IMR-90 (cell line): ENCODE measurements at regions not wholly inside any gene's neighbourhood (a gene's known extent, or its start where the extent isn't known, plus 50 kb on each side); places are given as distances from the start of the nearest gene placed in this dataset.

Experiments
- ATAC-seq: fragments of 200-7000 bp; cut with Tn5 transposase; 2 replicates; pipeline ENCODE4 v1.9.1; 2020; ENCODE audit warnings: low read depth, mild to moderate bottlenecking, moderate library complexity
- BruUV-seq: library from RNA; stranded (reverse); fragments of 400-500 nt; replicated peaks from 2 replicates; lab custom pipeline; 2021; lab: Mats Ljungman, UMichigan
- CTCF ChIA-PET: fragments of 300-600 bp; formaldehyde crosslinking; extraction: SDS; loops from one replicate; lab custom pipeline; 2021; ENCODE audit warnings: antibody characterized with exemption; lab: Yijun Ruan, JAX
- POLR2A ChIA-PET: fragments of 300-600 bp; sonication (Branson Sonifier 250); formaldehyde crosslinking; loops from one replicate; lab custom pipeline; 2022; ENCODE audit warnings: antibody characterized with exemption; ENCODE audit not compliant: unreplicated experiment; lab: Charles Lee
- DNase-seq: peaks from one replicate; pipeline ENCODE4 v3.0.0; 2013
- H2AFZ ChIP-seq: replicated peaks from 2 replicates; pipeline ENCODE3; 2013; ENCODE audit warnings: low read length, mild to moderate bottlenecking; ENCODE audit not compliant: poor library complexity
- H2AK5ac ChIP-seq: 2 replicates; pipeline ENCODE4 v1.6.1; 2013; ENCODE audit warnings: low read depth, low read length, inconsistent platforms
- H2AK9ac ChIP-seq: replicated peaks from 2 replicates; pipeline ENCODE3; 2013; ENCODE audit warnings: mild to moderate bottlenecking, low read depth, low read length, moderate library complexity; ENCODE audit not compliant: poor library complexity
- H2BK120ac ChIP-seq: 2 replicates; pipeline ENCODE4 v1.6.1; 2013; ENCODE audit warnings: low read depth, low read length, inconsistent platforms
- H2BK15ac ChIP-seq: 3 replicates; pipeline ENCODE4 v1.6.1; 2013; ENCODE audit warnings: low read depth, low read length, inconsistent platforms
- H2BK20ac ChIP-seq: 2 replicates; pipeline ENCODE4 v1.6.1; 2013; ENCODE audit warnings: low read depth, mild to moderate bottlenecking, inconsistent platforms, low read length, moderate library complexity
- H2BK5ac ChIP-seq: 2 replicates; pipeline ENCODE4 v1.6.1; 2013; ENCODE audit warnings: mild to moderate bottlenecking, low read depth, low read length, inconsistent platforms; ENCODE audit not compliant: poor library complexity, severe bottlenecking
- H3K14ac ChIP-seq: replicated peaks from 2 replicates; pipeline ENCODE4 v1.6.1; 2013; ENCODE audit warnings: low read depth, low read length, inconsistent platforms
- H3K18ac ChIP-seq: 2 replicates; pipeline ENCODE4 v1.6.1; 2013; ENCODE audit warnings: low read depth, low read length, control low read depth
- H3K23ac ChIP-seq: 2 replicates; pipeline ENCODE4 v1.6.1; 2013; ENCODE audit warnings: low read depth, low read length, inconsistent platforms
- H3K27ac ChIP-seq: 2 replicates; pipeline ENCODE4 v1.5.1; 2013; ENCODE audit warnings: mild to moderate bottlenecking, control low read depth, low read length; ENCODE audit not compliant: insufficient read depth
- H3K27me3 ChIP-seq: 2 replicates; pipeline ENCODE4 v1.6.1; 2013; ENCODE audit warnings: low read length; ENCODE audit not compliant: control insufficient read depth, insufficient read depth
- H3K36me3 ChIP-seq: 2 replicates; pipeline ENCODE4 v1.6.1; 2013; ENCODE audit warnings: low read length, mixed read lengths; ENCODE audit not compliant: control insufficient read depth, insufficient read depth
- H3K4ac ChIP-seq: 2 replicates; pipeline ENCODE4 v1.6.1; 2013; ENCODE audit warnings: low read depth, low read length, inconsistent platforms
- H3K4me1 ChIP-seq: 2 replicates; pipeline ENCODE4 v1.6.1; 2013; ENCODE audit warnings: low read length, mixed read lengths; ENCODE audit not compliant: control insufficient read depth, insufficient read depth
- H3K4me2 ChIP-seq: 2 replicates; pipeline ENCODE4 v1.6.1; 2013; ENCODE audit warnings: low read depth, mild to moderate bottlenecking, control low read depth, low read length, moderate library complexity
- H3K4me3 ChIP-seq: 2 replicates; pipeline ENCODE4 v1.5.1; 2013; ENCODE audit warnings: low read depth, mild to moderate bottlenecking, control low read depth, low read length, moderate library complexity; ENCODE audit not compliant: insufficient read depth
- H3K56ac ChIP-seq: 2 replicates; pipeline ENCODE4 v1.6.1; 2013; ENCODE audit warnings: low read length, inconsistent platforms; ENCODE audit not compliant: insufficient read depth; ENCODE audit errors: extremely low read depth
- H3K79me1 ChIP-seq, 2 experiments: 2 replicates each; pipeline ENCODE4 v1.6.1; 2013; ENCODE audit warnings: low read length in 2 of 2, inconsistent platforms in 1 of 2, low read depth in 1 of 2
- H3K9ac ChIP-seq: 2 replicates; pipeline ENCODE4 v1.6.1; 2013; ENCODE audit warnings: low read depth, low read length, control low read depth
- H3K9me1 ChIP-seq: 2 replicates; pipeline ENCODE4 v1.6.1; 2013; ENCODE audit warnings: low read length, inconsistent platforms; ENCODE audit not compliant: insufficient read depth
- H3K9me3 ChIP-seq: 2 replicates; pipeline ENCODE4 v1.6.1; 2013; ENCODE audit warnings: low read length; ENCODE audit not compliant: control insufficient read depth, insufficient read depth
- H4K20me1 ChIP-seq: 2 replicates; pipeline ENCODE4 v1.6.1; 2013; ENCODE audit warnings: low read length, inconsistent platforms; ENCODE audit not compliant: insufficient read depth
- H4K5ac ChIP-seq: 2 replicates; pipeline ENCODE4 v1.6.1; 2013; ENCODE audit warnings: mild to moderate bottlenecking, low read depth, low read length, control low read depth
- H4K8ac ChIP-seq, 2 experiments: 2 replicates each; pipeline ENCODE4 v1.6.1; 2013; ENCODE audit warnings: low read depth in 2 of 2, low read length in 2 of 2, control low read depth in 1 of 2, inconsistent platforms in 1 of 2
- H4K91ac ChIP-seq: 2 replicates; pipeline ENCODE4 v1.6.1; 2013; ENCODE audit warnings: low read depth, low read length, inconsistent platforms; ENCODE audit not compliant: insufficient read depth
- BHLHE40 ChIP-seq: fragments of 150-350 bp; IDR thresholded peaks from 2 replicates; pipeline ENCODE4 v1.6.1; 2016; ENCODE audit warnings: mild to moderate bottlenecking, low read depth, low read length
- CHD1 ChIP-seq: IDR thresholded peaks from 2 replicates; pipeline ENCODE4 v1.6.1; 2012; ENCODE audit warnings: low read depth, low read length, improper control_type of control experiment
- MAFK ChIP-seq: IDR thresholded peaks from 2 replicates; pipeline ENCODE4 v1.6.1; 2012; ENCODE audit warnings: low read depth, low read length, improper control_type of control experiment
- RFX5 ChIP-seq: IDR thresholded peaks from 2 replicates; pipeline ENCODE4 v1.8.0; 2012; ENCODE audit warnings: low read depth, mild to moderate bottlenecking, low read length, moderate library complexity
- WGBS, 2 experiments: methylation state at CpG; one replicate each; pipeline versions ENCODE4 v1.1.5 to v1.1.7; 2013; ENCODE audit warnings: missing lambda C conversion rate in 2 of 2; ENCODE audit not compliant: insufficient read length in 1 of 2; ENCODE audit errors: extremely low coverage in 2 of 2; 5-methylcytosine and 5-hydroxymethylcytosine counted together
- dilution Hi-C: fragments of 300-500 bp; cut with HindIII; formaldehyde crosslinking; loops from one replicate; pipeline ENCODE4 v1.14.3; 2018; ENCODE audit warnings: low sequenced_read_pairs; ENCODE audit not compliant: unreplicated experiment
- in situ Hi-C: fragments of 300-500 bp; cut with MboI; formaldehyde crosslinking; loops from 3 replicates; pipeline ENCODE4 v1.14.3; 2019; ENCODE audit warnings: low sequenced_read_pairs, inconsistent platforms, mixed read lengths
- intact Hi-C: fragments of 100-400 bp; cut with micrococcal nuclease; formaldehyde crosslinking; loops from 2 replicates; pipeline ENCODE4 v1.10.0; 2022

DNA sequence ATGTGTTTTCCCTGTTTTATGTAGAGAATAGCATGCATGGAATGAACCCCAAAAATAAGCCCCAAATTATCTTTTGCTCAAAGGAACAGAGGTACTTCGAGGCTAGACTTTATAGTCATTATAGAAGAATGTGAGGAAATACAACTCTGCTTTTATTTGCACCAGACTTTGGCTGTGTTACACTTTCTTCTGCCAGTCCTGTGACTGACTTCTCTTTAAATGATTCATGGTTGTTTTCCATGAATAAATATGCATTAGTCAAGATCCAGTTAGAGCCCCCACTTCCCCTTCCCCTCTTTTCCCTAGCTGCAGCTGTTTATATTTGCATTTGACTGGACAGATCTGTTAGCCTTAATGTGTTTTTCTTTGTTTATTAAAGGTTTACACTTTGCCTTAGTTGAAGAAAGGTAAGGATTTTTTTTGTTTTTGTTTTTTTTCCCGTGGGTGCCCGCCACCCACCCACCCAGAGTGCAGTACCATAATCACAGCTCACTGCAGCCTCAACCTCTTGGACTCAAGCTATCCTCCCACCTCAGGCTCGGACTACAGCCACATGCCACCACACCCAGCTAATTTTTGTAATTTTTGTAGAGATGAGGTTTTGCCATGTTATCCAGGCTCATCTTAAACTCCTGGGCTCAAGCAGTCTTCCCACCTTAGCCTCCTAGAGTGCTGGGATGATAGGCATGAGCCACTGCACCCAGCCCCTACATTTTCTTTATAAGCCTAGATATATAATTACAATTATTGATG is 152.6 kb downstream of the CYB561 start:
- DNase-seq (peak; percentile 72), ATAC-seq (peak; percentile 79)
- in situ Hi-C loops (no loop called here), intact Hi-C loops (loop anchor here (5.0 kb wide), 1 partner anchor 39 kb away; no protein-coding TSS in a partner anchor), dilution Hi-C loops (no loop called here)
- H2AK5ac ChIP-seq: 0 out of 2 replicates have a peak overlapping the region, but pooled peaks have one; percentile 20
- POLR2A ChIA-PET: no interaction called here
- H4K5ac ChIP-seq: no peak overlapping the region
- peaks cover 9% of the 10 kb centered on the region for H3K4me1 ChIP-seq
- peaks cover 6% of the 10 kb centered on the region; the same call in 1 of the 2 replicates for H3K9me1 ChIP-seq
- TF ChIP-seq BHLHE40 (peak; percentile 5; the same call in 1 of the 2 replicates), CHD1 (no peak), MAFK (no peak), RFX5 (no peak)
- no peak overlapping the region for H2AK9ac ChIP-seq
- H2BK120ac ChIP-seq: peak overlapping the region; percentile 16; the same call in 1 of the 2 replicates
- CTCF ChIA-PET: no interaction called here
- H2BK15ac ChIP-seq: no peak overlapping the region
- H4K91ac ChIP-seq: peak overlapping the region; percentile 47; the same call in 1 of the 2 replicates
- peak overlapping the region; percentile 17; the same call in 1 of the 2 replicates for H3K27ac ChIP-seq
- H2AFZ ChIP-seq: no peak overlapping the region
- H2BK20ac ChIP-seq: peak overlapping the region; percentile 30; the same call in 1 of the 2 replicates
- H3K23ac ChIP-seq: no peak overlapping the region; the same call in 1 of the 2 replicates
- peak overlapping the region; percentile 89; the same call in 1 of the 2 replicates for H3K4me2 ChIP-seq
- peak overlapping the region; percentile 41 for H3K4ac ChIP-seq
- peaks cover 23 to 36% of the 10 kb centered on the region in 2 experiments for H3K79me1 ChIP-seq
- no peak overlapping the region for H3K56ac ChIP-seq
- H2BK5ac ChIP-seq: peak overlapping the region; percentile 75
- H3K27me3 ChIP-seq: no peaks in the 10 kb centered on the region
- BruUV-seq: no TSS peak
- H3K36me3 ChIP-seq: 0 out of 2 replicates have a peak, but pooled peaks cover 2% of the 10 kb centered on the region
- no peak overlapping the region for H3K4me3 ChIP-seq
- no CpG with 5 or more reads among the region's 4 CpGs for WGBS, 2 experiments
- H4K8ac ChIP-seq: peak overlapping the region; percentile 36 to 47; a peak in 1 of 4 replicates
- peak overlapping the region; percentile 34; the same call in 1 of the 2 replicates for H3K14ac ChIP-seq
- H3K9me3 ChIP-seq: peaks cover 3% of the 10 kb centered on the region; the same call in 1 of the 2 replicates
- no peaks in the 10 kb centered on the region for H4K20me1 ChIP-seq
- no peak overlapping the region for H3K9ac ChIP-seq
- no peak overlapping the region for H3K18ac ChIP-seq
